SK-N-MC (cell line): ENCODE measurements at regions not wholly inside any gene's neighbourhood (a gene's known extent, or its start where the extent isn't known, plus 50 kb on each side); places are given as distances from the start of the nearest gene placed in this dataset.

Experiments used
- EZH2 ChIP-seq: fragments of 200-600 bp; sonication (generic); IDR thresholded peaks from one replicate; pipeline ENCODE4 v1.6.1; 2017; ENCODE audit warnings: antibody characterized with exemption
- FOXP2 ChIP-seq: optimal IDR thresholded peaks from 2 replicates; pipeline ENCODE3; 2011; ENCODE audit warnings: mild to moderate bottlenecking, moderate library complexity; ENCODE audit not compliant: insufficient read depth; ENCODE audit errors: extremely low read length, control extremely low read depth
- POLR2AphosphoS5 ChIP-seq: IDR thresholded peaks from 2 replicates; pipeline ENCODE4 v1.6.1; 2012; ENCODE audit warnings: mild to moderate bottlenecking, low read depth, low read length, borderline replicate concordance

DNA sequence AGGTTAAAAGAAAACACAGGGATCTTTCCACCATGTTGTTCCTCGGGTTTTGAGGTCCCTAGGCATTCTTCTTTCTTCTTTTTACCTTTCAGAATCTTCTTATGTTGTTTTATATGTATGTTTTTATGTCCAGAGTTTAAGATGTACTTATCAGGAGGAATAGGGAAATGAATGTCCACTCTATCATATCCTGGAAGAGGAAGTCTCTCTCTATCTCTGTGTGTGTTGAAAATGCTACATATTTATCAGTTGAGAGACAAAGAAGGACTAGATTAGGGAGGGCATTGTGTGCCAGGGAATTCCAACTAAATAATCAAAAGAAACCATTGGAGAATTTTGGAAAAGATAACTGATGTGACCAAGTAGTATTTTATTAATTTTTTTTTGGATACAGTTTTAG is 200.5 kb upstream of the POT1 start:
- TF ChIP-seq POLR2AphosphoS5 (no peak), FOXP2 (no peak), EZH2 (no peak)
